GM12891 (cell line): ENCODE measurements at regions not wholly inside any gene's neighbourhood (a gene's known extent, or its start where the extent isn't known, plus 50 kb on each side); places are given as distances from the start of the nearest gene placed in this dataset.

Experiments
- PAX5 ChIP-seq: IDR thresholded peaks from 2 replicates; pipeline ENCODE4 v1.6.1; 2011; ENCODE audit warnings: low read length, moderate library complexity, mild to moderate bottlenecking; ENCODE audit not compliant: insufficient read depth, severe bottlenecking
- POLR2A ChIP-seq: IDR thresholded peaks from 2 replicates; pipeline ENCODE4 v1.6.1; 2011; ENCODE audit warnings: low read depth, low read length, control low read depth
- POLR2AphosphoS5 ChIP-seq: IDR thresholded peaks from 2 replicates; pipeline ENCODE4 v1.6.1; 2011; ENCODE audit warnings: low read depth, low read length, control low read depth
- SPI1 ChIP-seq: IDR thresholded peaks from 2 replicates; pipeline ENCODE4 v1.6.1; 2011; ENCODE audit warnings: low read depth, low read length, control low read depth
- TAF1 ChIP-seq: IDR thresholded peaks from 2 replicates; pipeline ENCODE4 v1.6.1; 2011; ENCODE audit warnings: low read depth, low read length, control low read depth

DNA sequence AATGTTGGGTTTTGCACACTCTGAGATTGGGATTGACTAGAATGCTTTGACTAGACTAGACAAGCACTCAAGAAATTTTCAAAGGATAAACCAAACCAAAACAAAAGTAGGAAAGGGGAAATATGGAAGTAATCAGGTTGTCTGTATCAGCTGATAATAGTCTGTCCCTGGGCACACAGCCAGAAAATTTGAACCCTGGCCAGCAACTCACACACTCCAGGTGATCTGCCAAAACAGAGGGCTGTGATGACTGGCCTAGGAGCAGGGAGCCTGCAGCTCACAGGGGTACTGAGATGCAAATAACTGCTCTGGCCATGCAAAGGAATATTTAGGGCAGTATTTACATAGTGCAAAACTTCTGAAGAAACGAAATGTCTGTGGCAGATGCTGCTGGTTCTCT is 112.3 kb upstream of the SMIM23 start:
- TF ChIP-seq POLR2AphosphoS5 = no peak
- no peak for TF ChIP-seq POLR2A
- TF ChIP-seq TAF1 = no peak
- TF ChIP-seq SPI1 = no peak
- no peak for TF ChIP-seq PAX5
